ENCODE measurements at regions not wholly inside any gene's neighbourhood (a gene's known extent, or its start where the extent isn't known, plus 50 kb on each side); places are given as distances from the start of the nearest gene placed in this dataset.

GRCh38 chr14:94717808-94718207, 52.1 kb downstream of the GSC start:
- Mint-ChIP-seq H3K27ac (no peak overlapping the region), H3K4me1 (no peaks in the 10 kb centered on the region), H3K36me3 (no peaks in the 10 kb centered on the region), H3K4me3 (no peak overlapping the region), H3K9me3 (no peaks in the 10 kb centered on the region), H3K27me3 (peaks cover 1% of the 10 kb centered on the region)
- ATAC-seq (ENCODE audit: low read depth) (no peak), DNase-seq (ENCODE audit: low spot score in 2 of 2) (no peak)

DNA sequence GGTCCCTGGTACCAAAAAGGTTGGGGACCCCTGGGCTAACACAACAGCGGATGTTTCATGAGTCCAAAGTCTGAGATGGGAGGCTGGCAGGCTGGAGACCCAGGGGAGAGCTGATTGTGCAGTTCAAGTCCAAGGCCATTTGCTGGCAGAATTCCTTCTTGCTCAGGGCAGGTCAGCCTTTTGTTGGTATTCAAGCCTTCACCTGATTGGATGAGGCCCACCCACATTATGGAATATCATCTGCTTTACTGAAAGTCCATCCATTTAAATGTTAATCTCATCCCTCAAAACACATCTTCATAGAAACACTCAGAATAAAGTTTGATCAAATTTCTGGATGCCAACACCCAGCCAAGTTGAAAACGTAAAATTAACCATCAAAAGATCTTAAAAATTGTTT, 52.9 kb downstream of the GSC start:
- no peak for ATAC-seq (ENCODE audit: low read depth)
- Mint-ChIP-seq H3K36me3 (no peaks in the 10 kb centered on the region), H3K27ac (no peak overlapping the region), H3K4me3 (no peak overlapping the region), H3K27me3 (no peaks in the 10 kb centered on the region), H3K4me1 (no peaks in the 10 kb centered on the region), H3K9me3 (peaks cover 1% of the 10 kb centered on the region)
- no peak for DNase-seq (ENCODE audit: low spot score in 2 of 2)

DNA sequence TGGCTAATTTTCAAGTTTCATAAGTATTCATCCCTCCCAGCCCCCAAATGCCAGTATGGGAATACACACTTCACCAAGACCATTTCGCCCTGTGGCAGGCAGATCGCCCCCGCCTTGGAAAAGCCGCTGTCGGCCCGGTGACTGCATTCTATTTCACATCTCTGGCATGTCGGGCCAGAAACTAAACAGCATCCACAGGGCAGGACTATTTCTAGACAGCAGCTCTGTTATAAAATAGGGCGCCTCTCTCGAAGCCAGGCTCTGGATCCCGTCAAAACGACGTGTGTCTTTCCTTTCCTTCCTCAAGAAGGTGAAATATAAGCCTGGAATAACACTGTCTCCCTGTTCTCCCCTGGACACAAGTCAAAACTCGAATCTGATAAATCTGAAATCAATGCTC, 56.8 kb downstream of the GSC start:
- no peak for ATAC-seq (ENCODE audit: low read depth)
- Mint-ChIP-seq H3K9me3 (peaks cover 1% of the 10 kb centered on the region), H3K27ac (no peak overlapping the region), H3K36me3 (no peaks in the 10 kb centered on the region), H3K27me3 (peaks cover 5% of the 10 kb centered on the region), H3K4me1 (no peaks in the 10 kb centered on the region), H3K4me3 (no peak overlapping the region)
- DNase-seq (ENCODE audit: low spot score in 2 of 2): no peak

GRCh38 chr14:94710731-94711130, 59.2 kb downstream of the GSC start:
- H3K27ac Mint-ChIP-seq: no peak overlapping the region
- ATAC-seq (ENCODE audit: low read depth) (no peak), DNase-seq (ENCODE audit: low spot score in 2 of 2) (no peak)
- H3K4me3 Mint-ChIP-seq: no peak overlapping the region
- H3K9me3 Mint-ChIP-seq: peaks cover 1% of the 10 kb centered on the region
- H3K36me3 Mint-ChIP-seq: no peaks in the 10 kb centered on the region
- H3K27me3 Mint-ChIP-seq: peaks cover 13% of the 10 kb centered on the region
- H3K4me1 Mint-ChIP-seq: no peaks in the 10 kb centered on the region

DNA sequence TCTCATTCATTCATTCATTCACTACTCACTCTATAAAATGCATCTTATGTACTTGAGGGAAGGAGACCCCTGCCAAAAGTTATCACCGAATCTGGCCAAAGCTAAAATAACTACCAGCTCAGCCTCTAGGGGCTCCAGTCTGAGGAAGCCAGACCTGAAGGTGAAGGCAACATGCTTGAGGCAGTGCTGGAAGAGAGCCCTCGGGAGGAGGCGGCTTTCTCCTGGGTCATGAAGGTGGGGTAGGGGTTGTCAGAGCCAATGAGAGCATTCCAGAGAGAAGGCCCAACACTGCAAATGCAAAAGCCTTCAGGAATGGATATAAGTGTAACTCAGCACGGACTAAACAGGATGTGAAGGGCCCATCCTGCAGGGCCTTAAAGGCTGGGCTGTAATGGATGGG, 62.4 kb downstream of the GSC start:
- DNase-seq (ENCODE audit: low spot score in 2 of 2) (no peak), ATAC-seq (ENCODE audit: low read depth) (no peak)
- peaks cover under 1% of the 10 kb centered on the region for H3K9me3 Mint-ChIP-seq
- H3K4me1 Mint-ChIP-seq: no peaks in the 10 kb centered on the region
- H3K27me3 Mint-ChIP-seq: peaks cover 13% of the 10 kb centered on the region
- H3K4me3 Mint-ChIP-seq: no peak overlapping the region
- H3K27ac Mint-ChIP-seq: no peak overlapping the region
- no peaks in the 10 kb centered on the region for H3K36me3 Mint-ChIP-seq

DNA sequence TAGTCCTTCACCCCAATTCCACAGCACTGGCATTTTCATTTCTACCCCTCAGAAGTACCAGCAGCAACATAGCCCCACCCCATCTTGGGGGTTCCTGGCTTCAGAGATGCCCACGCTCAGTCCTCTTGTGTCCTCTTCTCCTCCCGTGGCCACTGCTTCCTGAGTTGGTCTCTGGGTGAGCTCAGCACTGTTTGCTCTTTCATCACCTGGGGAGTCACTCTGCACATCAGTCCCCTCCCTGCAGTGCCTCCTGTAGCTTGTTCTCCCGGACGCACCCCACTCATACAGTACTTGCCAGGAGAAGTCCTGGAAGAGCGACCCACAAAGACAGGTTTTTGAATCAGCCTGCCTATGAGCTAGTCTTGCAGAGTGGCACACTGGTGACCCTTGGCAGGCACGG, 63.8 kb downstream of the GSC start:
- DNase-seq (ENCODE audit: low spot score in 2 of 2) (no peak), ATAC-seq (ENCODE audit: low read depth) (no peak)
- H3K27ac Mint-ChIP-seq: no peak overlapping the region
- no peak overlapping the region for H3K4me3 Mint-ChIP-seq
- H3K27me3 Mint-ChIP-seq: peaks cover 13% of the 10 kb centered on the region
- no peaks in the 10 kb centered on the region for H3K9me3 Mint-ChIP-seq
- H3K4me1 Mint-ChIP-seq: no peaks in the 10 kb centered on the region
- H3K36me3 Mint-ChIP-seq: no peaks in the 10 kb centered on the region

DNA sequence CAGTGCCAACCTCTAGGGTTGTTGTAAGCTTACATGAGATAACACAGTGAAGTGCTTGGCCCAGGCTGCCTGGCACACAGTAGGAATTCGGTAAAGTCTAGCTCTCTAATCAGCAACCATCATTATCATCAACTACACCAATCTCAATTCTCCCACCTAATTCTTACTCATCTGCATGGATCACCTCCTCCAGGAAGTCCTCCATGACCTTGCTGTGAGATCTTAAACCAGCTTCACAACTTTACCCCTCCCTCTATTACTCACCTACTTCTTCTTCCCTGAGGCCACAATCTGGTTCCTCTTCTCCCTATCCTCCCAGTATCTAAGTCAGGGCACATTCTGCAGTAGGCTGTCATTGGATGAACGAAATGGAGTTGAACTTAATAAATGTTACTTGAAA, 67.3 kb downstream of the GSC start:
- Mint-ChIP-seq H3K4me1 (no peaks in the 10 kb centered on the region), H3K9me3 (no peaks in the 10 kb centered on the region), H3K36me3 (no peaks in the 10 kb centered on the region), H3K4me3 (no peak overlapping the region), H3K27me3 (peaks cover 12% of the 10 kb centered on the region), H3K27ac (no peak overlapping the region)
- DNase-seq (ENCODE audit: low spot score in 2 of 2) (no peak), ATAC-seq (ENCODE audit: low read depth) (no peak)

DNA sequence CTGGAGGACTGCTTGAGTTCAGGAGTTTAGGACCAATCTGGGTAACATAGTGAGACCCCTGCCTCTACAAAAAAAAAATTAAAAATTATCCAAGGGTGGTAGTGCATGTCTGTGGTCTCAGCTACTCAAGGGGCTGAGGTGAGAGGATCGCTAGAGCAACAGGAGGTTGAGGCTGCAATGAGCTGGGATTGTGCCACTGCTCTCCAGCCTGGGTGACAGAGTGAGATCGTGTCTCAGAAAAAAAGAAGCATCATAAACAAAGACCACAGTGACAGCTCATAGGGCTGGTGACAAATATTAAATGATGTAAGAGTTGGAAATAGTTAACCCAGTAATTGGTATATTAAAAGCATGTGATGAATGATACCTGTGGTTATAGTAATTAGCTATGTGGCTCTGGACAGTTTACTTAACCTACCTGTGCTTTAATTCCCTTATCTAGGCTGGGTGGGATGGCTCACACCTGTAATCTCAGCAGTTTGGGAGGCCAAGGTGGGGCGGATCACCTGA, 68.0 kb downstream of the GSC start:
- ATAC-seq (ENCODE audit: low read depth) (no peak), DNase-seq (ENCODE audit: low spot score in 2 of 2) (no peak)
- no peak overlapping the region for H3K27ac Mint-ChIP-seq
- no peak overlapping the region for H3K4me3 Mint-ChIP-seq
- no peaks in the 10 kb centered on the region for H3K36me3 Mint-ChIP-seq
- H3K4me1 Mint-ChIP-seq: no peaks in the 10 kb centered on the region
- H3K27me3 Mint-ChIP-seq: peaks cover 14% of the 10 kb centered on the region
- no peaks in the 10 kb centered on the region for H3K9me3 Mint-ChIP-seq

- H3K4me1 Mint-ChIP-seq: no peaks in the 10 kb centered on the region
- DNase-seq (ENCODE audit: low spot score in 2 of 2): no peak
- H3K4me3 Mint-ChIP-seq: no peak overlapping the region
- H3K27me3 Mint-ChIP-seq: peaks cover 11% of the 10 kb centered on the region
- no peak for ATAC-seq (ENCODE audit: low read depth)
- no peaks in the 10 kb centered on the region for H3K36me3 Mint-ChIP-seq
- H3K27ac Mint-ChIP-seq: no peak overlapping the region
- H3K9me3 Mint-ChIP-seq: no peaks in the 10 kb centered on the region
These were observed 69.6 kb downstream of the GSC start for GRCh38 chr14:94700336-94700735.

DNA sequence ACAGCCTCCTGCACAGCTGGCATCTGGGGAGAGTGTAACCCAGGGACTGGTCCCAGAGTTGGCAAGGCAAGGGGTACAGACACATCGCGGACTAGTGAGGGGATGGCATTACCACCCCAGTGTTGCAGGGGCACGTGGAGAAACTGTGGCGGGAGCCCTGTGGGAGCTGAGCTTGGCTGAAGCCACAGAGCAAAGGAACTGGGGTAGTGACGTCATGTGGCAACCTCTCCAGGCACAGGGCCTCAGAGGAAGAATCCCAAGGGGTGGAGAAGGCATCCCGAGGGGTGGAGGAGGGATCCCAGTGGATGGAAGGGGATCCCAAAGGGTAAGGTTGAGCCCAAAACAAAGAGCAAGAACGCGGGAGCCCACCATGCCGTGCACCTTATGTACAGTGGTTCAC, 70.1 kb downstream of the GSC start:
- DNase-seq (ENCODE audit: low spot score in 2 of 2): no peak
- no peak for ATAC-seq (ENCODE audit: low read depth)
- H3K27me3 Mint-ChIP-seq: peaks cover 11% of the 10 kb centered on the region
- no peaks in the 10 kb centered on the region for H3K9me3 Mint-ChIP-seq
- H3K4me3 Mint-ChIP-seq: no peak overlapping the region
- no peaks in the 10 kb centered on the region for H3K4me1 Mint-ChIP-seq
- H3K27ac Mint-ChIP-seq: no peak overlapping the region
- no peaks in the 10 kb centered on the region for H3K36me3 Mint-ChIP-seq

- no peak for ATAC-seq (ENCODE audit: low read depth)
- Mint-ChIP-seq H3K27ac (no peak overlapping the region), H3K4me1 (no peaks in the 10 kb centered on the region), H3K4me3 (no peak overlapping the region), H3K27me3 (peaks cover 11% of the 10 kb centered on the region), H3K9me3 (no peaks in the 10 kb centered on the region), H3K36me3 (no peaks in the 10 kb centered on the region)
- no peak for DNase-seq (ENCODE audit: low spot score in 2 of 2)
These were observed 71.9 kb downstream of the GSC start for GRCh38 chr14:94697773-94698556.

GRCh38 chr14:94696518-94696917, 73.4 kb downstream of the GSC start:
- no peak overlapping the region for H3K4me3 Mint-ChIP-seq
- no peaks in the 10 kb centered on the region for H3K9me3 Mint-ChIP-seq
- DNase-seq (ENCODE audit: low spot score in 2 of 2): no peak
- peaks cover 11% of the 10 kb centered on the region for H3K27me3 Mint-ChIP-seq
- H3K27ac Mint-ChIP-seq: no peak overlapping the region
- H3K36me3 Mint-ChIP-seq: no peaks in the 10 kb centered on the region
- H3K4me1 Mint-ChIP-seq: no peaks in the 10 kb centered on the region
- ATAC-seq (ENCODE audit: low read depth): no peak

GRCh38 chr14:94695231-94695630, 74.7 kb downstream of the GSC start:
- Mint-ChIP-seq H3K27me3 (peaks cover 13% of the 10 kb centered on the region), H3K27ac (no peak overlapping the region), H3K4me3 (no peak overlapping the region), H3K4me1 (no peaks in the 10 kb centered on the region), H3K9me3 (no peaks in the 10 kb centered on the region), H3K36me3 (no peaks in the 10 kb centered on the region)
- no peak for DNase-seq (ENCODE audit: low spot score in 2 of 2)
- no peak for ATAC-seq (ENCODE audit: low read depth)

DNA sequence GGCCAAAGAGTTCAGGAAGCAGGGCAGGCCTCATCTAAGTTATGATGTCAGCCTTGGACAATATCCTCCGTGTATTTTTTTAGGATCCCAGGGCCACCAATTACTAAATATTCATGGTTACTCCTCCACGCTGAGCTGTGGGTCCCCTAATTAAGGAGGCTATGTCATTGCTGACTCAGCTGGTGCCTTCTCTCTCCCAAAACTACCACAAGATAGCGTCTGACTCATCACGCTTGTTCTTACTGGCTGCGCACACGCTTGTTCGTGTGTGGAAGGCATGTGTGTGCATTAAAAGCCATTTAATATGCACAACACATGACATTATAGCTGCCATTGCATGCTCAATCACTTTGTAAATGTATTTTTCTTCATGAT, 78.3 kb downstream of the GSC start:
- no peak overlapping the region for H3K27ac Mint-ChIP-seq
- H3K36me3 Mint-ChIP-seq: no peaks in the 10 kb centered on the region
- H3K27me3 Mint-ChIP-seq: peaks cover 3% of the 10 kb centered on the region
- H3K4me1 Mint-ChIP-seq: peaks cover 2% of the 10 kb centered on the region
- ATAC-seq (ENCODE audit: low read depth) (no peak), DNase-seq (ENCODE audit: low spot score in 2 of 2) (no peak)
- no peak overlapping the region for H3K4me3 Mint-ChIP-seq
- H3K9me3 Mint-ChIP-seq: no peaks in the 10 kb centered on the region
